Effector memory CD8-positive, alpha-beta T cell (primary cell): ENCODE measurements at regions not wholly inside any gene's neighbourhood (a gene's known extent, or its start where the extent isn't known, plus 50 kb on each side); places are given as distances from the start of the nearest gene placed in this dataset.

Experiments used
- ATAC-seq: fragments of 150-1000 bp; cut with Tn5 transposase; replicated peaks from 2 replicates; pipeline ENCODE4 v1.10.0; 2021; ENCODE audit warnings: mild to moderate bottlenecking, moderate library complexity
- DNase-seq, 3 experiments: peaks; one replicate each; pipeline ENCODE4 v3.0.0; 2021
- H3K27ac Mint-ChIP-seq, 2 donors: one replicate each; pipeline ENCODE4 v1.8.0; 2022; ENCODE audit warnings: mild to moderate bottlenecking in 2 of 2, mixed read lengths in 2 of 2, moderate library complexity in 2 of 2
- H3K27me3 Mint-ChIP-seq, 2 donors: one replicate each; pipeline ENCODE4 v1.8.0; 2022; ENCODE audit warnings: mixed read lengths in 2 of 2
- H3K36me3 Mint-ChIP-seq: one replicate; pipeline ENCODE4 v1.8.0; 2022; ENCODE audit warnings: mild to moderate bottlenecking, moderate library complexity, mixed read lengths; ENCODE audit not compliant: insufficient read depth
- H3K4me1 Mint-ChIP-seq, 2 donors: one replicate each; pipeline ENCODE4 v1.8.0; 2022; ENCODE audit warnings: low read depth in 2 of 2, mixed read lengths in 2 of 2
- H3K4me3 Mint-ChIP-seq, 2 donors: one replicate each; pipeline ENCODE4 v1.8.0; 2022; ENCODE audit warnings: mild to moderate bottlenecking in 2 of 2, mixed read lengths in 2 of 2, moderate library complexity in 2 of 2
- H3K9me3 Mint-ChIP-seq, 2 donors: one replicate each; pipeline ENCODE4 v1.8.0; 2022; ENCODE audit warnings: mixed read lengths in 2 of 2

DNA sequence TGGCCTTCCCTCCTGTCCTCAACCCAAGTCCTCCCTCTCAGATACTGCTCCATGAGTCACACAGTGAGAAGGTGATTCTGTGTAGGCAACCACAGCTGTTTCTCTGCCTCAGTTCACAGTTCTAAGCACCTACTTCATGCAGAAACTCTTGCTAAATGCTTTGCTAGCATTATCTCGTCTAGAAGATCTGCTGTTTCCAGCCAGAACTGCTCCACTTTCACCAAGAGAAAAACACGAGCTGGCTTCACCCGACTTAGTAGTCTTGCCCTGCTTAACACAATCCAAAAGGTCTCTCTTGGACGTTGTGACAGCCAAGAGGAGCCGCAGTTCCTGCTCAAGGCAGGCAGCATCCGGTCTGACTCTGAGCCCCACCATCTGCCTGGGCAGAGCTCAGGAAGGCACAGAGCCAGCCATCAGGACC is 272.1 kb downstream of the UACA start:
- no peak for ATAC-seq
- H3K4me3 Mint-ChIP-seq = peak overlapping the region; percentile 88 to 91
- DNase-seq = no peak
- H3K27me3 Mint-ChIP-seq = peaks cover 0 to 12% of the 10 kb centered on the region in 2 donors
- no peaks in the 10 kb centered on the region for H3K9me3 Mint-ChIP-seq
- H3K36me3 Mint-ChIP-seq = peaks cover 28% of the 10 kb centered on the region
- peaks cover 81 to 86% of the 10 kb centered on the region in 2 donors for H3K4me1 Mint-ChIP-seq
- H3K27ac Mint-ChIP-seq = peak overlapping the region; percentile 66 to 95

DNA sequence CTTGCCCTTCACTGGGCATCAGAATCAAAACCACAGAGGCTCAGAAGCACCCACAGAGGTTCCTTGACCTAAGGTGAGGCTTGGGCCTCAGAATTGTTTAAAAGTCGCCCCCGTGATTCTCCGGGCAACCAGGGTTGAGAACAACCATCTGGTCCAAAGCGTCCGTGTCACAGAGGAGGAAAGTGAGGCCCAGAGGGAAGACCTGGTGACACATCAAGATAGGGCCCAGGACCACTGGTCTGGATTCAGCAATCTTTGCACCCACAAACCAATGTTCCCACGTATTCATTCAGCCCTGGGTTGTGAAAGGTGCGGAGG is 272.6 kb downstream of the UACA start:
- DNase-seq = no peak
- Mint-ChIP-seq H3K4me3 (peak overlapping the region; percentile 88 to 91), H3K27ac (peak overlapping the region; percentile 66 to 95), H3K36me3 (peaks cover 28% of the 10 kb centered on the region), H3K9me3 (no peaks in the 10 kb centered on the region), H3K27me3 (peaks cover 0 to 12% of the 10 kb centered on the region in 2 donors), H3K4me1 (peaks cover 83 to 87% of the 10 kb centered on the region in 2 donors)
- no peak for ATAC-seq

DNA sequence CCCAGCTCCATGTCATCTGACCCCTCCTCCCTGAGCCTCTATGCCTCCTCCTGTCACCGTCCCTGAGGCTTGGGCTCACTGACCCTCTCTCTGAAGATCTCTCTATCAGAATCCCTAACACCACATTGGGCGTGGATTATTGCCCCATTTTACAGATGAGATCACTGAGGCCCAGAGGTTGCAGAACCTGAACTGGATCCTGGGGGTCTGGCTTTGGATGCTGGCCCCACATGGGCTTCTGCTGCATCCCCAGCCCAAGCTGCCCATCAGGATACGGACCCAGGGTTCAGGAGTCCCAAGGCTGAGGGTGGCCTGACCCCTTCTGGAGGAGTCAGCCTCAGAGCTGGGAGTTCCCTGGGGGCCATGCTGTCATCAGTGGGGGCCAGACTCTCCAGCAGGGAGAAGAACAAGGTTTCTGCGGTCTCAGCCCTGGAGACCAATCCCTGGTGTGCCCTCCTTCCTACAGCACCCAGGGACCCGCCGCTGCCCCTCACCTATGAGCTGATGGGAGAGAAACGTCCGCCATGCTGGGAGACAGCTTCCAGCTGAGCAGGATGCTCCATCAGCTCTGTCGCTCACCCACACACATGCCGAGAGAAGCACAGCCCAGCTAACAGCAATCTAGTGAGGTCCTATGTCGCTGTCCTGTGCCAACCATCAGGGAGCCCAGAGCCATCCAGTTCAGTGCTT is 273.1 kb downstream of the UACA start:
- Mint-ChIP-seq H3K4me3 (peak overlapping the region; percentile 88 to 91), H3K9me3 (no peaks in the 10 kb centered on the region), H3K36me3 (peaks cover 28% of the 10 kb centered on the region), H3K4me1 (peaks cover 82 to 86% of the 10 kb centered on the region in 2 donors), H3K27me3 (peaks cover 0 to 12% of the 10 kb centered on the region in 2 donors), H3K27ac (peak overlapping the region in 1 of 2 donors; percentile 66)
- DNase-seq (no peak), ATAC-seq (no peak)

DNA sequence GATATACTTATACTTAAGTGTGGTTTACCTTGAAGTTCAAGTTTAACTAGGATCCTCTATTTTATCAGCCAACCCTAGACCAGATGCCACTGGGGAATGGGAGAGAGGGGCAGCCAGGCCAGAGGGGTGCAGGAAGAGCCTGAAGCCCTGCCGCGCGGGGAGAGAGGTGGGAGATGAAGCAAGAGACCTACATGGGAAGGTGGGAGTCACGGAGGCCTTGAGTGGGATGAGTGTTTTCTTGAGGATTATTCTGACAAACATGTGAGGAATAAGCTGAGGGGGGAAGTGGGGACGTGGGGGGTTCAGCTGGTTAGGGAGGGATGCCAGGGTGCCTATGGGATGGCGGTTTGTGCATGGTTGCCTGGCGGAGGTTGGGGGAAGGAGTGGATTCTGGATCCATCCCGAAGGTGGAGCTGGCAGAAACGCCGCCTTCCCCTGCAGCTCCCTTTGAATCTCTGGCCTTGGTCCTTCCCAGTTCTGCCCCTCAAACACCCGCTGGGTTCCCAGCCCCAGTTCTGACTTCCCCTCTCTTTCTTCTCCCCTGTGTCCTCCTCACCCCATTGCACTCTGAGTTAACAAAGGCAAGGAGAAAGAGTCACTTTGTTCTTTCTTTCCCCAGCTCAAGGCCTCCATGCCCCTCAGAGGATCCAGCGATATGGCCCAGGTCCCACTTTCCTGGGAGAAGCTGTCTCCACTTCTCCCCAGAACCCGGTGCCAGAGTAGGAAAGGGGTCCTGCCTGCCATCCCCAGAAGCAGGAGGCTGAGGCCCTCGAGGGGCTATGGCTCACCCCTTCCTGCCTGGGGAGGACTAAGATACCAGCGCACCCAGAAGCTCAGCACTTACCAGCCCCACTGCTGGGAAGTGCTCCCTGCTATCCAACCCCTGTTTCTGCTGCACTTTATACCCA is 274.2 kb downstream of the UACA start:
- Mint-ChIP-seq H3K4me1 (peaks cover 74 to 75% of the 10 kb centered on the region in 2 donors), H3K9me3 (no peaks in the 10 kb centered on the region), H3K27ac (no peak overlapping the region), H3K27me3 (peaks cover 0 to 13% of the 10 kb centered on the region in 2 donors), H3K36me3 (peaks cover 28% of the 10 kb centered on the region), H3K4me3 (peak overlapping the region in 1 of 2 donors; percentile 1)
- no peak for ATAC-seq
- no peak for DNase-seq

DNA sequence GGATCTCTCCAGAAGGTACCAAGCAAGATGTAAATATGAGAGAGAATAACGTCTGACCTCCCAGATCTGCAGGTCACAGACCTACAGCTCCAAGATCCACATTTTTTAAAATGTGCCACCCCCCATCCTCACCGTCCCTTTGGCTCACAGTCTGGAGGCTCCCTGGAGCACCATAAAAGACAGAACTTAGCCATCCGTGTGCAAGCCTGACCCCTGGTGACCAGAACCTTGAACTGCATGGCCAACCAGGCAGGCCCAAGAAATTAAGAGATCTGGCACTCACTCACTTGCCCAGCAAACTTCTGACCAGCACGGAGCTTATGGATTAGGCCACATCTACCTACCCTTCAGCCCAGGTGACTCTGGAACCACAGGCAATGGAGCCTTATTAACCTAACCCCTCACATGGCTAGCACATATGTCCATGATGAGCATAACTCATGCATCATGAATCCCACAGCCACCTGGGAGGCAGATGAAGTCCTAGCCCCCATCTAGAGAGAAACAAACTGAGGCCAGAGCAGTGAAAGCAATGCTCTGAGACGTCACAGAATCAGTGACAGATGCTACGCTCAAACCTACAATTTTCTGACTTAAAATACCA is 275.3 kb downstream of the UACA start:
- peak; percentile 67 to 77 (median 68) for DNase-seq
- Mint-ChIP-seq H3K4me3 (peak overlapping the region; percentile 17 to 54), H3K36me3 (peaks cover 24% of the 10 kb centered on the region), H3K27ac (peak overlapping the region in 1 of 2 donors; percentile 15), H3K4me1 (peaks cover 65 to 68% of the 10 kb centered on the region in 2 donors), H3K9me3 (no peaks in the 10 kb centered on the region), H3K27me3 (peaks cover 0 to 24% of the 10 kb centered on the region in 2 donors)
- ATAC-seq = no peak

DNA sequence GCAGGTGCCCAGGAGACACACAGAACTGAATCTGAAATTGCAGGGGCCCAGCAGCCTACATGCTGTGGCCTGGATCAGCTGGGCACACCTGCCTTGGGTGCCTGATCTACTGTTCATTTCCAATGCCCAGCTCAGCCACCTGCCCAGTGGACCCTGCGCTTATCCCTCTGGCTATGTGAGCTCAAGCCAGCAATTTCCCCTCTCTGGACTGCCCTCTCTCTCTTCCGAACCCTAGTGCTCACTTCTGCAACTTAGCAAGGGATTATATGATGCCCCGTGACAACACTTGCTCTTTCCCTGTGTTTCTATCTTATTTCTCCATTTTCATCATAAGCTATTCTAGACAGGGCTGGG is 276.0 kb downstream of the UACA start:
- peaks cover 5 to 32% of the 10 kb centered on the region in 2 donors for H3K27me3 Mint-ChIP-seq
- peak overlapping the region in 1 of 2 donors; percentile 65 for H3K27ac Mint-ChIP-seq
- H3K4me1 Mint-ChIP-seq = peaks cover 61 to 66% of the 10 kb centered on the region in 2 donors
- H3K9me3 Mint-ChIP-seq = no peaks in the 10 kb centered on the region
- DNase-seq (no peak), ATAC-seq (no peak)
- H3K36me3 Mint-ChIP-seq = peaks cover 19% of the 10 kb centered on the region
- H3K4me3 Mint-ChIP-seq = peak overlapping the region; percentile 17 to 54

DNA sequence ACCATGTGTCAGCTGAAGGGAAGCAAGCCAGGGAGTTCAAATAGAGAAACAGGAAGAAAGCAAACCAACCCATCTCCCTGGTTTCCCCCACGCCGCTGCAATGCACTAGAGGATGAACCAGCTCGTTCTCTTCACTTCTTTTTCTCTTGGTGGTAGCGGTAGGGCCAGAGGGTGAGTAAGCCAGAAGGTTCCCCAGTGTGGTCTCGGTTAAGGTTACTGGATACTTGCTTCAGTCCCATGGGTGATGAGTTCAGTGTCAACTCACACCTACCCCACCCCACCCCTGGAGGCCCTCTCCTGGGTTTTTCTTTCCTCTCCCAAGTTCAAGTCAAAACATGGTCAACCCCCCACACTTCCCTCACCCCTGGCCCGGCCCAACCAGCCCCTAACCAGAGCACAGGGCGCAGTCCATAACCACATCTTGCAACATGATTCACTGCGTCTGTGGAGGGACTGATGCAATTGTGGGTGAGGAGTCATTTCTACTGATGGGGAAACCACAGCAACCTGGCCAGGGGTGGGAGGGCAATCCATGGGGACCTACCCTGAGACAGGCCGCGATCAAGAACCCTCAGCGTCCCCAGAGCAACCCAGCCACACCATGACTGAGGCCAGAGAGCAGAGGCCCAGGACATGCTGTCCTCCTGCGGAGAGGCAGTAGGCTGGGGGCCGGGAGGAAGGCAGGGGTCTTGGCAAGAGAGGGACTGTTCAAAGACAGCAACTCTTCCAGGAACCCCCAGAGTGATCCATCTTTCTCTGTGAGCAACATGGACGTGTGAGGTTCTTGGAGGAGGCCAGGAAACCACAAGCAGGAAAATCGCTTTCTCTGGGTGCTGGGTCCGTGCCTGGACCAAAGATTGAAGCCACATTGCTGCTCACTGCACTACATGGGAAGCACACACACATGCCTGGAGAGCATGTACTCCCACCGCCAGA is 276.6 kb downstream of the UACA start:
- ATAC-seq (peak; percentile 85), DNase-seq (peak; percentile 41 to 59 (median 57))
- H3K9me3 Mint-ChIP-seq = no peaks in the 10 kb centered on the region
- peaks cover 58 to 63% of the 10 kb centered on the region in 2 donors for H3K4me1 Mint-ChIP-seq
- H3K4me3 Mint-ChIP-seq = peak overlapping the region; percentile 43 to 54
- H3K27me3 Mint-ChIP-seq = peaks cover 9 to 38% of the 10 kb centered on the region in 2 donors
- H3K27ac Mint-ChIP-seq = peak overlapping the region in 1 of 2 donors; percentile 65
- H3K36me3 Mint-ChIP-seq = peaks cover 15% of the 10 kb centered on the region

DNA sequence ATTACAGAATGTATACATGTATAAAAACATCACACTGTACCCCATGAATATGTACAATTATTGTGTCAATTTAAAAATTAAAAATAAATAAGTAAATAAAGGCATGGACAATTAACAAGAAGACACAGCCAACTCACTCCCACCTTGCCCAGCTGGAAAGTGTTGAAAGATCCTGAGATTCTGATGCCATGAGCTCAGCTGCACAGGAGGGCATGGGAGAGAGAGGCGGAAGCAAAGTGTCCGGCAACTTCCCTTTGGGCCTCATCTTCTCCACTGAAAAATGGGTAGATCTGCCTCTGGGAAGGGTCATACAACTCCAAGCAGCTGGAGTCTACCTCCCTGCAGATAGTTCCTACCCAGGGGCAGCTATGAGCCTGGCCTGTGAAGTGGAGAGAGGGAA is 277.3 kb downstream of the UACA start:
- peak overlapping the region; percentile 6 to 43 for H3K4me3 Mint-ChIP-seq
- DNase-seq (no peak), ATAC-seq (no peak)
- peak overlapping the region in 1 of 2 donors; percentile 65 for H3K27ac Mint-ChIP-seq
- peaks cover 11% of the 10 kb centered on the region for H3K36me3 Mint-ChIP-seq
- H3K9me3 Mint-ChIP-seq = no peaks in the 10 kb centered on the region
- H3K27me3 Mint-ChIP-seq = peaks cover 9 to 38% of the 10 kb centered on the region in 2 donors
- peaks cover 50 to 56% of the 10 kb centered on the region in 2 donors for H3K4me1 Mint-ChIP-seq

DNA sequence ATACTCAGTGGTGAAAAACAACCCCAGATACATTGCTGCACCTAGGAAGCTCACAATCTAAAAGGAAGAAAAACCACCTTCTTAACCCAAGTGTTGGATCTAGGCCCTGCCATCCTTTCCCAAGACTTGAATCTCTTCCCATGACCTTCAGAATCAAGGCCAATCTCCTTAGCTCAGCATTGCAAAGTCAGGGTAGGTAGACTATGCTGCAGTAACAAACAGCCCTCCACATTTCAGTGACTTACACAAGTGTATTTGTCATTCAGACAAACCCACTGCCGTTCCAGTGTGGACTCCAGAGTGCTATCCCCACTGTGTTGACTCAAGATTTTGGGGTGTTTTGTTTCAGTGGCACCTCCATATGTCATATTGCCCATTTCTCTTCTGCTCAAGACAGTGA is 278.4 kb downstream of the UACA start:
- Mint-ChIP-seq H3K36me3 (peaks cover 11% of the 10 kb centered on the region), H3K4me1 (peaks cover 47 to 54% of the 10 kb centered on the region in 2 donors), H3K27me3 (peaks cover 9 to 31% of the 10 kb centered on the region in 2 donors), H3K4me3 (no peak overlapping the region), H3K27ac (no peak overlapping the region), H3K9me3 (no peaks in the 10 kb centered on the region)
- DNase-seq = no peak
- ATAC-seq = no peak

DNA sequence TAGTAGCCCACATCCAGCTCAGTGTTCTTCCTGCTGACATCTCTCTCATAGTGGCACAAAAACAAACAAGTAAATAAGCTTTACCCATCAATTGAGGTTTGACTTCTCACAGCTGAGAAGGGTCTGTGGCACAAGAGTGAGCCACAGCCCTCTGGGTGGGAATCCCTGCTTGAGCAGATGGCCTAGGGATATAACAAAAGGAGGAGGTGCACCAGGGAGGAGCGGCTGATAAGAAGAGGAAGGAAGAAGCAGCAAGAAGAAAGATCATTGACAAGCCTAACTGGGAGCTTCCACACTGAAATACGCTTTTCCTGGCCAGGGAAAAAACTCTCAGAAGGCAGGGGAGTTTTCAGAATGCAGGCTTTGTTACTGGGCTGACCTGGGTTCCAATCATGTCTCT is 279.8 kb downstream of the UACA start:
- no peak overlapping the region for H3K27ac Mint-ChIP-seq
- peaks cover 9 to 25% of the 10 kb centered on the region in 2 donors for H3K27me3 Mint-ChIP-seq
- DNase-seq = no peak
- no peak overlapping the region for H3K4me3 Mint-ChIP-seq
- H3K4me1 Mint-ChIP-seq = peaks cover 49 to 62% of the 10 kb centered on the region in 2 donors
- H3K9me3 Mint-ChIP-seq = no peaks in the 10 kb centered on the region
- H3K36me3 Mint-ChIP-seq = peaks cover 11% of the 10 kb centered on the region
- ATAC-seq = no peak

DNA sequence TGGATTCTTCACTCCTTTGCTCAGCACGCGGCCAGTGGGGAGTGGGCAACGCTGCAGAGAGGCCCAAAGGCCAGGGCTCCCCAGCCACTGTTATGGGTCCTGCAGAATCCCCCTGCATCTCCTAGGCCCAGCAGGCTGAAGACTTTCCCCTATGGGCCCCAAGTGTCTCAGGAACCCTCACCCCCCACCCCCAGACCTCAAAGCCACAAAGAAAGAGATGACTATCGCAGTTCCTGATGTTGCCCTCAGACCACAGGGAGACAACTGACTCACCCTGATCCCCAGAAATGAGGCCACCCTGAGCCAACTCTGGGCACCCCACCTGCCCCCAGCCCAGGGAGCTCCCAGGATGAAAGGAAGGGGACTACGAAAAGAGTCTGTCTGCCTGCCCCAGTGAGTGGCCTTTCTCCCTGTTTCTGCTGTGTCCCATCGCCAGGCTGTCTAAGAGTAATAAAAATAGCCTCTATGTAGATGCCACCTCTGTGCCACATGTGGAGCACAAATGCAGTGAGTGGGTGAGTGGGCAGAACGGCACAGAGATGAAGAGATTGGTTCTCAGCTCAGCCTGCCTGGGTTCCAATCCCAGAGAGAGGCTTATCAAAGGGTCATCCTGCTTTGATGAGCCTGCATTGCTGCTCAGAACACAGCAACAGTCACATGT is 283.0 kb downstream of the UACA start:
- ATAC-seq (peak; percentile 93), DNase-seq (peak; percentile 38 to 59 (median 51))
- peaks cover 32 to 55% of the 10 kb centered on the region in 2 donors for H3K4me1 Mint-ChIP-seq
- H3K36me3 Mint-ChIP-seq = peaks cover 8% of the 10 kb centered on the region
- peak overlapping the region in 1 of 2 donors; percentile 44 for H3K27ac Mint-ChIP-seq
- H3K27me3 Mint-ChIP-seq = peaks cover 9 to 34% of the 10 kb centered on the region in 2 donors
- peak overlapping the region; percentile 70 to 74 for H3K4me3 Mint-ChIP-seq
- no peaks in the 10 kb centered on the region for H3K9me3 Mint-ChIP-seq

DNA sequence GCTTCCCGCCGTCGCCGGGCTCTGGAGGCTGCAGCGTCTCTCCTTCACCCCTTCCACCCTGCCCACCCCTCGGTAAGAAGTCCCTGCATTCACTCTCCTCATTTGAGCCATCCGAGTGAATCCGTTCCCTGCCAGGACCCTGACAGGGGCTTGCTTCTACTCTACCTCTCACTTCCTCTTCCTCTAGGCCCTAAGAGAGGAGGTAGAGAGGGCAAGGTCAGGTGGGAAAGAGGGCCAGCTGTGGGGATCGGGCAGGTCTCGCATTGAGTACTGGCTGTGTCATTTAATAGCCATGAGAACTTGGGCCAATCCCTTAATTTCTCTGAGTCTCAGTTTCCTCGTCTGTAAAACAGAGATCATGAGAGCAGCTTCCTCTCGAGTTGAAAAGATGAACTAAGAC is 283.6 kb downstream of the UACA start:
- Mint-ChIP-seq H3K9me3 (no peaks in the 10 kb centered on the region), H3K4me3 (peak overlapping the region; percentile 70 to 74), H3K27ac (peak overlapping the region in 1 of 2 donors; percentile 44), H3K36me3 (peaks cover 13% of the 10 kb centered on the region), H3K4me1 (peaks cover 37 to 60% of the 10 kb centered on the region in 2 donors), H3K27me3 (peaks cover 9 to 34% of the 10 kb centered on the region in 2 donors)
- ATAC-seq (no peak), DNase-seq (no peak)
